ENCODE measurements at regions not wholly inside any gene's neighbourhood (a gene's known extent, or its start where the extent isn't known, plus 50 kb on each side); places are given as distances from the start of the nearest gene placed in this dataset.

- no peak for TF ChIP-seq EZH2 (IDR thresholded peaks at IDR 0.05; ENCODE audit: low read length, unreplicated experiment)
- TF ChIP-seq CTCF (conservative IDR thresholded peaks at IDR 0.05; ENCODE audit: low read depth, low read length) = no peak
- no peak for TF ChIP-seq EZH2phosphoT487 (IDR thresholded peaks at IDR 0.05; ENCODE audit: borderline replicate concordance, low read length)
Measured at GRCh38 chr3:22475665-22476240, 724.7 kb upstream of the ZNF385D start.
